GM21717 (cell line): ENCODE measurements at regions not wholly inside any gene's neighbourhood (a gene's known extent, or its start where the extent isn't known, plus 50 kb on each side); places are given as distances from the start of the nearest gene placed in this dataset.

ENCODE experiments used
- ATAC-seq: cut with Tn5 transposase; IDR thresholded peaks from one replicate; pipeline ENCODE4 v1.9.1; 2021; ENCODE audit warnings: mild to moderate bottlenecking, moderate library complexity; ENCODE audit not compliant: unreplicated experiment

- ATAC-seq, result no peak
These were observed 1413.1 kb upstream of the CDH6 start for GRCh38 chr5:29780401-29780800.

DNA sequence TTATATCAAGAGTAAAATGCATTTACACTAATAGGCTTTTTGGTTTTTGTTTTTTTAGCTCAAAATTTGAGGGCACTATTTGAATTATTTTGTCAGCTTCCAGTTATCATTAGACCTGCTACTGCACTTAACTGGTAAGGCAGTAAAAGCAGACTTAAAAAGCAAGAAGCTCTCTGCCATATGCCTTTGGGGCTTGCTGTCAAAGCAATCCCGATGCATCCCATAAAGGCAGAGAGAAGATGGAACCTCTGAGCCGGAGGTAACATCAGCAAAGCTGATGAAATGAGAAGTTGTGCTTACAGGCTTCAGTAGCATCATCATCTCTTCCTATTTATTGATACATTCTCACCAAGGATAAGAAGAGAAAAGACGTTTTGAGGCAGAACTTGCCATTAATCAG is 1414.3 kb upstream of the CDH6 start:
- no peak for ATAC-seq

- no peak for ATAC-seq
These were observed 1416.1 kb upstream of the CDH6 start for GRCh38 chr5:29777373-29777772.

DNA sequence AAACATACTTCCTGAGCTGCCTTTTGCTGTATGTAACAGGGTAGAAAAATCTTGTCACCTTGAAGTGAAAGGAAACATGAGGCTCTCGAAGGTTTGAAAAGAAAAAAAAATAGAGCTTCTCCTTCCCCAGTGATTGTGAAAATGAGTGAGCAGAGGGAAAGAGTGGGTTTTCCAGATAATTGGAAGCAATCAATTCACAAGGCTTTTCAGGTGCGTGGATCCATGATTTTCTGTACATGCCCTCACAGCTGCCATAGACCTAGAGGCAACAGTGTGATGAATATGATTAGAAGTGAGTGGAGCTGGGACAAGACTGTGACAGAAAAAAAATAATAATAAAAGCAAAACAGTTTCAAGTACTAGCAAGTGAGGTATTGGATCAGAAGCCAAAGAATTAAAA is 1422.5 kb upstream of the CDH6 start:
- no peak for ATAC-seq

- no peak for ATAC-seq
These were observed 1424.0 kb upstream of the CDH6 start for GRCh38 chr5:29769474-29769873.

GRCh38 chr5:29758986-29759421 is 1434.5 kb upstream of the CDH6 start:
- no peak for ATAC-seq

- no peak for ATAC-seq
These were observed 1443.0 kb upstream of the CDH6 start for GRCh38 chr5:29750453-29750852.

GRCh38 chr5:29744618-29745017 is 1448.9 kb upstream of the CDH6 start:
- no peak for ATAC-seq

DNA sequence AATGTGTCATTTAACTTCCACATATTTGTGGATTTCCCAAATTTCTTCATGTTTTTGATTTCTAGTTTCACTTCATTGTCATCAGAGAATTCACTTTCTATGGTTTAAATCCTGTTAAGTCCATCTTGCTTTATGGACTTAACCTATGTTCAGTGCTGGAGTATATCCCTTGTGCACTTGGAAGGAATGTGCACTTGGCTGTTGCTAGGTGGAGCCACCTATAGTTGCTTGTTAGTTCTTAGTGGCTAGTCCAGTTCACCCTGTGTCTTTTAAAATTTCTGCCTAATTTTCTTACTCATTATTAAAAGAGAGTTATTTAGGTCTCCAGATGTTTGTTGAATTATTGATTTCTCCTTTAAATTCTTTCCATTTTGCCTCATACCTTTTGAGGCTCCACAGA is 1472.5 kb upstream of the CDH6 start:
- ATAC-seq, result no peak

- ATAC-seq, result no peak
These were observed 1474.3 kb upstream of the CDH6 start for GRCh38 chr5:29719171-29719570.

DNA sequence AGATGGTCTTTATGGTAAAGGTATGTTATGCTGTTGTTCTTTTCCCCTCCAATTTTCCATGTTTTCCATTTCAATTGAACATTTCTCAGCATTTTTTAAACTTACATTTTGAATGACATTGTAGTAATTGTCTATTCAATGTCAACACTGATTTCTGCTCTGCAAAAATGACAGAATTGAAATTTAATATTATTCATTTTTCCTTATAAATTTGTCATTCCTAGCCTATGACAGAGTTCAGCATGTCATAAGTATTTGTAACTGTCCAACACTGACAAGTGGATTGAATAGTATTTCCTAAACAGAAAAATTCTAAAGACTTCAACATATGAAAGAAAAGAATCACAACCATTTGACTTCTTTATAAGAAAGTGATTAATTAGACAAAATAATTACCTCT is 1478.3 kb upstream of the CDH6 start:
- ATAC-seq, result no peak

GRCh38 chr5:29702875-29703274 is 1490.6 kb upstream of the CDH6 start:
- ATAC-seq, result no peak

GRCh38 chr5:29701600-29701999 is 1491.9 kb upstream of the CDH6 start:
- no peak for ATAC-seq

- no peak for ATAC-seq
These were observed 1495.6 kb upstream of the CDH6 start for GRCh38 chr5:29697785-29698414.

- no peak for ATAC-seq
These were observed 1496.2 kb upstream of the CDH6 start for GRCh38 chr5:29697278-29697677.

GRCh38 chr5:29672678-29673077 is 1520.8 kb upstream of the CDH6 start:
- no peak for ATAC-seq

- ATAC-seq, result no peak
These were observed 1530.6 kb upstream of the CDH6 start for GRCh38 chr5:29662876-29663275.

DNA sequence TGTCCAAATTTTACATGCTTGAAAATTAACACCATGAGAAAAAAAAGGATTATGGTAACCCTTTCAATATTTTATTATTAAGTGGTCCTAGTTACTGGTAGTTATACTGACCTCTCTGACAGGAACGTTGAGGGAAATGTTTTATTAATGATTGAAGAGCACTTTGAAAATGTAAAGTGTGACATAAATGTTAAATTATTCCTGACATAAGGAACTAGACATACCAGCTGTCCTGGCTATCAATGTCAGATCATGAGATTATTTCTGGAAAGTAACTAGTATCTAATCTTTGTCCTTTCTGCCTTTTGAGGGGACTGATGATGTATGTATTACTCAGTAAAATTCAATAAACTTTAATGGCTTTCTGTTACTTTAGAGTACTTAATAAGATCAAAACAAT is 1538.5 kb upstream of the CDH6 start:
- ATAC-seq, result no peak

- no peak for ATAC-seq
These were observed 1544.2 kb upstream of the CDH6 start for GRCh38 chr5:29649321-29649720.

DNA sequence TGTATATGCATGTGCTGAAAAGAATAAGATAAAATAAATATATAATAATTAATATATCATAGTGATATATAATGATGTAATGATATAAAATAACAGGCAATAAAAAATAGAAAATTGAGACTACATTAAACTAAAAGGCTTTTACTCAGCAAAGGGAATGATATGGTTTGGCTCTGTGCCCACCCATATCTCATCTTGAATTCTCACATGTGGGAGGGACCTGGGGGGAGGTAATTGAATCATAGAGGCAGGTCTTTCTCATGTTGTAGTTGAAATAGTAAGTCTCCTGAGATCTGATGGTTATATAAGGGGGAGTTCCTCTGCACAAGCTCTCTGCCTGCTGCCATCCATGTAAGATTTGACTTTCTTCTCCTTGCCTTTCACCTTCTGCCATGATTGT is 1550.9 kb upstream of the CDH6 start:
- ATAC-seq, result no peak

DNA sequence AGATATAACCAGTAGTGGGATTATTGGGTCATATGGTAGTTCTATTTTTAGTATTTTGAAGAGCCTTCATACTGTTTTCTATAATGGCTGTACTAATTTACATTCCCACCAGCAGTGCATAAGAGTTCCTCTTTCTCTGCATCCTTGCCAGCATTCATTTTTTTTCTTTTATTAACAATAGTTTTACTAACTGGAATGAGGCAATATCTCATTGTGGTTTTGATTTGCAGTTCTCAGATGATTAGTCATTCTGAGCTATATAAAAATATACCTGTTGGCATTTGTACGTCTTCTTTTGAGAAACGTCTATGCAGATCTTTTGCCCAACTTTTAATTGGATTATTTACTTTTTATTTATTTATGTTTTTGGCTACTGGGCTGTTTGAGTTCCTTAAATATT is 1579.3 kb upstream of the CDH6 start:
- no peak for ATAC-seq

GRCh38 chr5:29588236-29588635 is 1605.2 kb upstream of the CDH6 start:
- ATAC-seq, result no peak

DNA sequence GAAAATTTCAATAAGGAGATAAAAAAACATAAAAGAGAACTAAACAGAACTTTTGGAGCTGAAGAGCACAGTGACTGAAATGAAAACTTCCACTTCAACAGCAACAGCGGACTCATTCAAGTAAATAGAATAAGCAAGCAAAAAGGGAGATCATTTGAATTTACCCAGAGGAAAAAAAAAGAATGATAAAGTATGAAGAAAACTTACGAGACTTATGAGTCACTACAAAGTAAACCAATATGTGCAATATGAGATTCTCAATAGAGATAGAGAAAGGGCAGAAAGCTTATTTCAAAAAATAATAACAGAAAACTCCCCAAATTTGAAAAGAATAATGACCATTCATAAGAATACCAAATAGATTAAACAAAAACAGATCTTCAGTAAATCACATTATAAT is 1605.7 kb upstream of the CDH6 start:
- no peak for ATAC-seq
